ENCODE measurements at regions not wholly inside any gene's neighbourhood (a gene's known extent, or its start where the extent isn't known, plus 50 kb on each side); places are given as distances from the start of the nearest gene placed in this dataset.
"Not testable (repeated sequence)": the region's sequence is repeated elsewhere in the genome, so short reads cannot be mapped to it uniquely, and the experiment has no call there.

GRCh38 chr1:229860926-229861325 is 206.1 kb upstream of the GALNT2 start:
- Histone ChIP-seq H3K27ac (replicated peaks in 1 of 4) (no peak overlapping the region), H3K4me1 (peaks cover 18 to 39% (median 35%) of the 10 kb centered on the region in 4 donors), H3K36me3 (no peaks in the 10 kb centered on the region), H3K9me3 (no peaks in the 10 kb centered on the region), H3K4me3 (no peak overlapping the region), H3K27me3 (no peaks in the 10 kb centered on the region)
- DNase-seq (ENCODE audit: extremely low spot score): no peak
- no peak for TF ChIP-seq POLR2AphosphoS5 (IDR thresholded peaks at IDR 0.05)
- TF ChIP-seq EP300 (IDR thresholded peaks at IDR 0.05): no peak
- no peak for TF ChIP-seq CTCF (IDR thresholded peaks at IDR 0.05)
- 92% methylated on average over 6 of the region's 6 CpGs for WGBS
- intact Hi-C loops (cut with DNase I): no loop called here

GRCh38 chr1:229862017-229862774 is 204.8 kb upstream of the GALNT2 start:
- Histone ChIP-seq H3K27ac (replicated peaks in 1 of 4) (peak overlapping the region; percentile 34 to 76 (median 67)), H3K4me1 (peaks cover 18 to 39% (median 35%) of the 10 kb centered on the region in 4 donors), H3K36me3 (no peaks in the 10 kb centered on the region), H3K27me3 (no peaks in the 10 kb centered on the region), H3K9me3 (no peaks in the 10 kb centered on the region), H3K4me3 (no peak overlapping the region)
- intact Hi-C loops (cut with DNase I): no loop called here
- 30% methylated on average over 15 of the region's 15 CpGs for WGBS
- TF ChIP-seq POLR2A (IDR thresholded peaks at IDR 0.05; ENCODE audit: low read depth) (no peak), POLR2AphosphoS5 (IDR thresholded peaks at IDR 0.05) (no peak), CTCF (IDR thresholded peaks at IDR 0.05) (no peak), EP300 (IDR thresholded peaks at IDR 0.05) (no peak)
- no peak for DNase-seq (ENCODE audit: extremely low spot score)

GRCh38 chr1:229863651-229864545 is 203.1 kb upstream of the GALNT2 start:
- 78% methylated on average over 14 of the region's 16 CpGs for WGBS
- Histone ChIP-seq H3K27me3 (no peaks in the 10 kb centered on the region), H3K9me3 (no peaks in the 10 kb centered on the region), H3K27ac (replicated peaks in 1 of 4) (peak overlapping the region; percentile 20 to 66 (median 48)), H3K4me1 (peaks cover 18 to 39% (median 36%) of the 10 kb centered on the region in 4 donors), H3K36me3 (no peaks in the 10 kb centered on the region), H3K4me3 (no peak overlapping the region)
- intact Hi-C loops (cut with DNase I): no loop called here
- TF ChIP-seq POLR2AphosphoS5 (IDR thresholded peaks at IDR 0.05): no peak
- no peak for TF ChIP-seq CTCF (IDR thresholded peaks at IDR 0.05)
- no peak for TF ChIP-seq POLR2A (IDR thresholded peaks at IDR 0.05; ENCODE audit: low read depth)
- TF ChIP-seq EP300 (IDR thresholded peaks at IDR 0.05): no peak
- DNase-seq (ENCODE audit: extremely low spot score): no peak

GRCh38 chr1:229864686-229865230 is 202.3 kb upstream of the GALNT2 start:
- intact Hi-C loops (cut with DNase I): no loop called here
- no peaks in the 10 kb centered on the region for H3K27me3 ChIP-seq
- peaks cover 17 to 48% (median 44%) of the 10 kb centered on the region in 4 donors for H3K4me1 ChIP-seq
- TF ChIP-seq EP300 (IDR thresholded peaks at IDR 0.05) (no peak), POLR2A (IDR thresholded peaks at IDR 0.05; ENCODE audit: low read depth) (no peak), POLR2AphosphoS5 (IDR thresholded peaks at IDR 0.05) (no peak), CTCF (IDR thresholded peaks at IDR 0.05) (no peak)
- no peaks in the 10 kb centered on the region for H3K9me3 ChIP-seq
- peak overlapping the region in 2 of 4 donors; percentile 12 to 66 for H3K27ac ChIP-seq (replicated peaks in 1 of 4)
- DNase-seq (ENCODE audit: extremely low spot score): no peak
- WGBS: 87% methylated on average over 15 of the region's 15 CpGs
- no peak overlapping the region for H3K4me3 ChIP-seq
- H3K36me3 ChIP-seq: no peaks in the 10 kb centered on the region

- H3K9me3 ChIP-seq; H3K36me3 ChIP-seq; intact Hi-C loops (cut with DNase I); H3K27ac ChIP-seq (replicated peaks in 1 of 4); DNase-seq (ENCODE audit: extremely low spot score); H3K4me3 ChIP-seq; H3K27me3 ChIP-seq: not testable (repeated sequence)
- WGBS: 90% methylated on average over 8 of the region's 32 CpGs
- H3K4me1 ChIP-seq: peaks cover 15 to 53% (median 49%) of the 10 kb centered on the region in 4 donors
These were observed 201.7 kb upstream of the GALNT2 start for GRCh38 chr1:229865321-229865720.

All from esophagus muscularis mucosa (tissue), 4 donors.